CD4-positive, CD25-positive, alpha-beta regulatory T cell (primary cell): ENCODE measurements at regions not wholly inside any gene's neighbourhood (a gene's known extent, or its start where the extent isn't known, plus 50 kb on each side); places are given as distances from the start of the nearest gene placed in this dataset.

Source experiments
- ATAC-seq, 2 donors: fragments of 150-1000 bp; cut with Tn5 transposase; one replicate each; pipeline ENCODE4 v1.10.0; 2021; ENCODE audit warnings: low read depth in 2 of 2, moderate number of reproducible peaks in 2 of 2, moderate library complexity in 1 of 2
- DNase-seq, 3 donors: peaks; one replicate each; pipeline versions ENCODE4 v3.0.0 to v3.0.0-alpha.2; 2012 to 2022; ENCODE audit warnings: mixed read lengths in 1 of 3
- H3K27ac ChIP-seq: one replicate; pipeline ENCODE4 v1.7.0; 2013; ENCODE audit warnings: mild to moderate bottlenecking, low read length; ENCODE audit not compliant: insufficient read depth, poor library complexity, severe bottlenecking
- H3K27me3 ChIP-seq: one replicate; pipeline ENCODE4 v1.7.0; 2013; ENCODE audit warnings: low read length; ENCODE audit not compliant: control insufficient read depth, insufficient read depth
- H3K36me3 ChIP-seq: one replicate; pipeline ENCODE4 v1.7.0; 2013; ENCODE audit warnings: mild to moderate bottlenecking, low read length, moderate library complexity; ENCODE audit not compliant: control insufficient read depth, insufficient read depth
- H3K4me1 ChIP-seq: 2 replicates; pipeline ENCODE4 v1.7.0; 2013; ENCODE audit warnings: mild to moderate bottlenecking, low read length; ENCODE audit not compliant: insufficient read depth, control insufficient read depth, poor library complexity, severe bottlenecking
- H3K4me3 ChIP-seq: one replicate; pipeline ENCODE4 v1.7.0; 2013; ENCODE audit warnings: low read depth, mild to moderate bottlenecking, low read length, moderate library complexity
- H3K9me3 ChIP-seq, 2 experiments: 1 replicate in 1 of 2; 2 replicates in 1 of 2; pipeline ENCODE4 v1.7.0; 2013; ENCODE audit warnings: low read length in 2 of 2, mild to moderate bottlenecking in 1 of 2, moderate library complexity in 1 of 2; ENCODE audit not compliant: control insufficient read depth in 2 of 2
- H3K27ac Mint-ChIP-seq, 3 donors: one replicate each; pipeline ENCODE4 v1.8.0; 2020 to 2022; ENCODE audit warnings: mild to moderate bottlenecking in 3 of 3, mixed read lengths in 3 of 3, moderate library complexity in 2 of 3
- H3K27me3 Mint-ChIP-seq: one replicate; pipeline ENCODE4 v1.8.0; 2022; ENCODE audit warnings: mild to moderate bottlenecking, mixed read lengths
- H3K36me3 Mint-ChIP-seq: one replicate; pipeline ENCODE4 v1.8.0; 2020; ENCODE audit warnings: mixed read lengths
- H3K4me1 Mint-ChIP-seq, 4 donors: one replicate each; pipeline ENCODE4 v1.8.0; 2020 to 2022; ENCODE audit warnings: mixed read lengths in 4 of 4, mild to moderate bottlenecking in 1 of 4
- H3K4me3 Mint-ChIP-seq, 4 donors: one replicate each; pipeline ENCODE4 v1.8.0; 2020 to 2022; ENCODE audit warnings: mild to moderate bottlenecking in 4 of 4, mixed read lengths in 4 of 4, moderate library complexity in 3 of 4
- H3K9me3 Mint-ChIP-seq, 7 donors: one replicate each; pipeline ENCODE4 v1.8.0; 2020 to 2022; ENCODE audit warnings: mixed read lengths in 7 of 7, mild to moderate bottlenecking in 3 of 7, moderate library complexity in 2 of 7

- Histone ChIP-seq H3K9me3 (no peaks in the 10 kb centered on the region), H3K27me3 (no peaks in the 10 kb centered on the region), H3K4me1 (no peaks in the 10 kb centered on the region), H3K4me3 (no peak overlapping the region), H3K36me3 (no peaks in the 10 kb centered on the region), H3K27ac (no peak overlapping the region)
- H3K27ac Mint-ChIP-seq = no peak overlapping the region
- ATAC-seq = no peak
- H3K4me1 Mint-ChIP-seq = no peaks in the 10 kb centered on the region
- no peaks in the 10 kb centered on the region for H3K27me3 Mint-ChIP-seq
- DNase-seq = no peak
- H3K36me3 Mint-ChIP-seq = no peaks in the 10 kb centered on the region
- no peak overlapping the region for H3K4me3 Mint-ChIP-seq
- peaks cover 0 to 2% (median 0%) of the 10 kb centered on the region in 7 donors for H3K9me3 Mint-ChIP-seq
These were observed 201.1 kb downstream of the TFAP2B start for GRCh38 chr6:51019806-51020205.

- Mint-ChIP-seq H3K4me1 (no peaks in the 10 kb centered on the region), H3K27me3 (no peaks in the 10 kb centered on the region), H3K27ac (no peak overlapping the region), H3K9me3 (peaks cover 0 to 6% (median 0%) of the 10 kb centered on the region in 7 donors), H3K36me3 (no peaks in the 10 kb centered on the region), H3K4me3 (no peak overlapping the region)
- Histone ChIP-seq H3K9me3 (no peaks in the 10 kb centered on the region), H3K27ac (no peak overlapping the region), H3K27me3 (no peaks in the 10 kb centered on the region), H3K36me3 (no peaks in the 10 kb centered on the region), H3K4me3 (no peak overlapping the region), H3K4me1 (no peaks in the 10 kb centered on the region)
- ATAC-seq (no peak), DNase-seq (no peak)
These were observed 202.5 kb downstream of the TFAP2B start for GRCh38 chr6:51021171-51021570.

GRCh38 chr6:51024126-51024525 lies 205.5 kb downstream of the TFAP2B start:
- Mint-ChIP-seq H3K27me3 (no peaks in the 10 kb centered on the region), H3K36me3 (no peaks in the 10 kb centered on the region), H3K4me3 (peak overlapping the region in 1 of 4 donors; percentile 22), H3K4me1 (no peaks in the 10 kb centered on the region), H3K9me3 (peaks cover 0 to 9% (median 2%) of the 10 kb centered on the region in 7 donors), H3K27ac (no peak overlapping the region)
- Histone ChIP-seq H3K27me3 (no peaks in the 10 kb centered on the region), H3K4me3 (no peak overlapping the region), H3K9me3 (no peaks in the 10 kb centered on the region), H3K36me3 (no peaks in the 10 kb centered on the region), H3K27ac (no peak overlapping the region), H3K4me1 (no peaks in the 10 kb centered on the region)
- DNase-seq = no peak
- no peak for ATAC-seq

GRCh38 chr6:51025082-51025777 lies 206.6 kb downstream of the TFAP2B start:
- no peak overlapping the region for H3K27ac ChIP-seq
- H3K4me3 ChIP-seq = no peak overlapping the region
- no peaks in the 10 kb centered on the region for H3K27me3 ChIP-seq
- Mint-ChIP-seq H3K9me3 (peaks cover 0 to 9% (median 2%) of the 10 kb centered on the region in 7 donors), H3K36me3 (no peaks in the 10 kb centered on the region), H3K27me3 (no peaks in the 10 kb centered on the region), H3K4me3 (no peak overlapping the region), H3K27ac (no peak overlapping the region), H3K4me1 (no peaks in the 10 kb centered on the region)
- ATAC-seq = no peak
- DNase-seq = no peak
- H3K9me3 ChIP-seq = no peaks in the 10 kb centered on the region
- H3K36me3 ChIP-seq = no peaks in the 10 kb centered on the region
- H3K4me1 ChIP-seq = no peaks in the 10 kb centered on the region

GRCh38 chr6:51027283-51028065 lies 208.8 kb downstream of the TFAP2B start:
- Mint-ChIP-seq H3K4me1 (no peaks in the 10 kb centered on the region), H3K4me3 (no peak overlapping the region), H3K36me3 (no peaks in the 10 kb centered on the region), H3K27ac (peak overlapping the region in 1 of 3 donors; percentile 52), H3K9me3 (peaks cover 0 to 9% (median 2%) of the 10 kb centered on the region in 7 donors), H3K27me3 (no peaks in the 10 kb centered on the region)
- H3K4me1 ChIP-seq = no peaks in the 10 kb centered on the region
- H3K27ac ChIP-seq = no peak overlapping the region
- H3K36me3 ChIP-seq = no peaks in the 10 kb centered on the region
- DNase-seq (no peak), ATAC-seq (no peak)
- no peaks in the 10 kb centered on the region for H3K9me3 ChIP-seq
- H3K27me3 ChIP-seq = no peaks in the 10 kb centered on the region
- H3K4me3 ChIP-seq = no peak overlapping the region

GRCh38 chr6:51028276-51028675 lies 209.6 kb downstream of the TFAP2B start:
- Mint-ChIP-seq H3K36me3 (no peaks in the 10 kb centered on the region), H3K27me3 (no peaks in the 10 kb centered on the region), H3K27ac (no peak overlapping the region), H3K4me3 (no peak overlapping the region), H3K9me3 (peaks cover 0 to 11% (median 2%) of the 10 kb centered on the region in 7 donors), H3K4me1 (no peaks in the 10 kb centered on the region)
- no peaks in the 10 kb centered on the region for H3K36me3 ChIP-seq
- no peak for ATAC-seq
- no peak overlapping the region for H3K4me3 ChIP-seq
- no peak for DNase-seq
- H3K27ac ChIP-seq = no peak overlapping the region
- no peaks in the 10 kb centered on the region for H3K4me1 ChIP-seq
- H3K27me3 ChIP-seq = no peaks in the 10 kb centered on the region
- H3K9me3 ChIP-seq = no peaks in the 10 kb centered on the region

GRCh38 chr6:51029561-51029960 lies 210.9 kb downstream of the TFAP2B start:
- Histone ChIP-seq H3K4me3 (no peak overlapping the region), H3K36me3 (no peaks in the 10 kb centered on the region), H3K4me1 (no peaks in the 10 kb centered on the region), H3K9me3 (no peaks in the 10 kb centered on the region), H3K27me3 (no peaks in the 10 kb centered on the region), H3K27ac (no peak overlapping the region)
- Mint-ChIP-seq H3K4me1 (no peaks in the 10 kb centered on the region), H3K9me3 (peaks cover 0 to 15% (median 3%) of the 10 kb centered on the region in 7 donors), H3K4me3 (no peak overlapping the region), H3K27me3 (no peaks in the 10 kb centered on the region), H3K27ac (no peak overlapping the region), H3K36me3 (no peaks in the 10 kb centered on the region)
- DNase-seq (no peak), ATAC-seq (no peak)

GRCh38 chr6:51045548-51045947 lies 226.9 kb downstream of the TFAP2B start:
- Histone ChIP-seq H3K4me3 (no peak overlapping the region), H3K27me3 (no peaks in the 10 kb centered on the region), H3K36me3 (no peaks in the 10 kb centered on the region), H3K27ac (no peak overlapping the region), H3K4me1 (no peaks in the 10 kb centered on the region), H3K9me3 (no peaks in the 10 kb centered on the region)
- Mint-ChIP-seq H3K36me3 (no peaks in the 10 kb centered on the region), H3K27me3 (no peaks in the 10 kb centered on the region), H3K27ac (no peak overlapping the region), H3K4me1 (no peaks in the 10 kb centered on the region), H3K9me3 (peaks cover 0 to 4% (median 0%) of the 10 kb centered on the region in 7 donors), H3K4me3 (no peak overlapping the region)
- DNase-seq (no peak), ATAC-seq (no peak)
